HepG2 (cell line): ENCODE measurements at regions not wholly inside any gene's neighbourhood (a gene's known extent, or its start where the extent isn't known, plus 50 kb on each side); places are given as distances from the start of the nearest gene placed in this dataset.

Experiments used
- ATAC-seq: fragments of 200-7000 bp; cut with Tn5 transposase; 3 replicates; pipeline ENCODE4 v1.9.1; 2020; ENCODE audit warnings: mild to moderate bottlenecking, moderate library complexity
- BruUV-seq: library from RNA; stranded (reverse); fragments of 400-500 nt; replicated peaks from 2 replicates; lab custom pipeline; 2021; lab: Mats Ljungman, UMichigan
- CTCF ChIA-PET: fragments of 300-600 bp; formaldehyde crosslinking; extraction: SDS; loops from one replicate; lab custom pipeline; 2021; ENCODE audit warnings: low total read pairs, inconsistent platforms, low intra/inter-chr PET ratio; lab: Yijun Ruan, JAX
- POLR2A ChIA-PET: fragments of 350-600 bp; sonication (Branson Sonifier 250); formaldehyde crosslinking; loops from one replicate; lab custom pipeline; 2020; ENCODE audit warnings: antibody characterized with exemption, inconsistent platforms; lab: Yijun Ruan, JAX
- DNase-seq: peaks from one replicate; pipeline ENCODE4 v3.0.0-alpha.2; 2015; ENCODE audit warnings: low spot score
- FAIRE-seq: peaks from 3 replicates; lab custom pipeline; 2011; peaks lifted over from hg19 to GRCh38; lab: Jason Lieb, UNC
- H2AFZ ChIP-seq: one replicate; pipeline ENCODE4 v1.6.1; 2011; ENCODE audit warnings: low read length, inconsistent platforms
- H3K27ac ChIP-seq: fragments of 300-600 bp; 3 replicates; pipeline ENCODE4 v1.8.0; 2011; ENCODE audit warnings: mixed run types, mild to moderate bottlenecking, mixed read lengths, low read length, inconsistent platforms; ENCODE audit not compliant: insufficient read depth; ENCODE audit errors: extremely low read length
- H3K27me3 ChIP-seq, 2 experiments: fragments of 200-600 bp in 1 of 2; 2 replicates in 1 of 2; 3 replicates in 1 of 2; pipeline versions ENCODE4 v1.6.0 to v1.8.0; 2011; ENCODE audit warnings: low read length in 2 of 2, mild to moderate bottlenecking in 2 of 2, moderate library complexity in 2 of 2, inconsistent platforms in 1 of 2; ENCODE audit not compliant: insufficient read depth in 2 of 2, control insufficient read depth in 1 of 2
- H3K36me3 ChIP-seq, 2 experiments: fragments of 200-600 bp in 1 of 2; replicated peaks in 1 of 2; 2 replicates in 1 of 2; 3 replicates in 1 of 2; pipeline versions ENCODE4 v1.5.1 to v1.8.0; 2011; ENCODE audit warnings: low read length in 2 of 2, inconsistent platforms in 1 of 2; ENCODE audit not compliant: insufficient read depth in 2 of 2, control insufficient read depth in 1 of 2
- H3K4me1 ChIP-seq: 2 replicates; pipeline ENCODE4 v1.5.1; 2012; ENCODE audit warnings: low read length, inconsistent platforms; ENCODE audit not compliant: insufficient read depth
- H3K4me2 ChIP-seq: 2 replicates; pipeline ENCODE4 v1.6.0; 2011; ENCODE audit warnings: low read depth, low read length, inconsistent platforms
- H3K4me3 ChIP-seq, 3 experiments: fragments of 200-600 bp in 1 of 3; sonication (generic), shearing (Covaris generic) in 1 of 3; replicated peaks in 1 of 3; 2 replicates each; pipeline ENCODE4 v1.5.1; 2011 to 2016; ENCODE audit warnings: low read length in 3 of 3, inconsistent platforms in 2 of 3, low read depth in 2 of 3, mild to moderate bottlenecking in 2 of 3, control low read depth in 1 of 3, mixed read lengths in 1 of 3; ENCODE audit not compliant: insufficient read depth in 1 of 3
- H3K79me2 ChIP-seq: one replicate; pipeline ENCODE4 v1.6.1; 2011; ENCODE audit warnings: low read length, inconsistent platforms; ENCODE audit not compliant: insufficient read depth
- H3K9ac ChIP-seq: 2 replicates; pipeline ENCODE4 v1.6.0; 2011; ENCODE audit warnings: mild to moderate bottlenecking, low read depth, low read length, inconsistent platforms; ENCODE audit not compliant: insufficient read depth
- H3K9me3 ChIP-seq: 2 replicates; pipeline ENCODE4 v1.5.1; 2012; ENCODE audit warnings: mild to moderate bottlenecking, low read length
- H4K20me1 ChIP-seq: 2 replicates; pipeline ENCODE4 v1.6.0; 2011; ENCODE audit warnings: inconsistent platforms, mild to moderate bottlenecking, low read length, moderate library complexity; ENCODE audit not compliant: insufficient read depth
- BRD4 ChIP-seq: sonication (generic); formaldehyde crosslinking; IDR thresholded peaks from 2 replicates; pipeline ENCODE4 v1.4.0; 2020; ENCODE audit warnings: missing genetic modification reagents
- CBX5 ChIP-seq: sonication (generic); formaldehyde crosslinking; IDR thresholded peaks from 2 replicates; pipeline ENCODE4 v1.4.0; 2020; ENCODE audit warnings: missing genetic modification reagents, borderline replicate concordance
- CENPBD1 ChIP-seq: sonication (generic); formaldehyde crosslinking; IDR thresholded peaks from 2 replicates; pipeline ENCODE4 v1.8.0; 2022; ENCODE audit warnings: missing genetic modification reagents, low read depth, mild to moderate bottlenecking, borderline replicate concordance
- FIP1L1 ChIP-seq: fragments of 200-400 bp; formaldehyde crosslinking; IDR thresholded peaks from 2 replicates; pipeline ENCODE4 v1.6.1; 2018; ENCODE audit warnings: low read depth, mild to moderate bottlenecking, low read length, moderate library complexity, borderline replicate concordance; ENCODE audit not compliant: insufficient read depth
- HOXA5 ChIP-seq: sonication (generic); formaldehyde crosslinking; IDR thresholded peaks from 2 replicates; pipeline ENCODE4 v1.4.0; 2020; ENCODE audit warnings: missing genetic modification reagents
- MAFK ChIP-seq, 2 experiments: IDR thresholded peaks in 1 of 2; conservative IDR thresholded peaks in 1 of 2; 2 replicates each; pipeline ENCODE4 v1.6.1; 2011; ENCODE audit warnings: improper control_type of control experiment in 2 of 2, low read length in 2 of 2
- MIER3 ChIP-seq: IDR thresholded peaks from 2 replicates; pipeline ENCODE4 v1.6.1; 2016; ENCODE audit warnings: missing compliant biosample characterization, borderline replicate concordance
- PCBP1 ChIP-seq: fragments of 200-400 bp; formaldehyde crosslinking; IDR thresholded peaks from 2 replicates; pipeline ENCODE4 v1.6.1; 2017; ENCODE audit warnings: mild to moderate bottlenecking, low read depth, low read length, borderline replicate concordance
- ZFY ChIP-seq: sonication (generic); formaldehyde crosslinking; IDR thresholded peaks from 2 replicates; pipeline ENCODE4 v1.4.0; 2020; ENCODE audit warnings: missing genetic modification reagents
- ZNF547 ChIP-seq: sonication (generic); formaldehyde crosslinking; IDR thresholded peaks from 2 replicates; pipeline ENCODE4 v1.5.1; 2020; ENCODE audit warnings: mild to moderate bottlenecking, missing genetic modification reagents
- ZNF552 ChIP-seq: sonication (generic); formaldehyde crosslinking; IDR thresholded peaks from 2 replicates; pipeline ENCODE4 v1.9.0; 2022; ENCODE audit warnings: missing genetic modification reagents, mild to moderate bottlenecking, borderline replicate concordance
- ZNF576 ChIP-seq: sonication (generic); formaldehyde crosslinking; IDR thresholded peaks from 2 replicates; pipeline ENCODE4 v1.4.0; 2020; ENCODE audit warnings: mild to moderate bottlenecking, missing genetic modification reagents
- WGBS: methylation state at CpG from one replicate; pipeline ENCODE4 v1.1.6; 2017; ENCODE audit warnings: low lambda C conversion rate; 5-methylcytosine and 5-hydroxymethylcytosine counted together
- in situ Hi-C: cut with HindIII; loops from 2 replicates; pipeline ENCODE4 v1.10.0; 2017; ENCODE audit warnings: low pct_unique_long_range_greater_than_20kb; ENCODE audit not compliant: extremely low pct_ligation_motif_present
- intact Hi-C: fragments of 100-400 bp; cut with micrococcal nuclease; formaldehyde crosslinking; loops from one replicate; pipeline ENCODE4 v1.10.0; 2022; ENCODE audit not compliant: unreplicated experiment
- TF ChIP-seq, protein P1 (sequence below): sonication (generic); formaldehyde crosslinking; IDR thresholded peaks from 2 replicates; pipeline ENCODE4 v1.9.0; 2021; ENCODE audit warnings: mild to moderate bottlenecking, missing genetic modification reagents

- TF ChIP-seq FIP1L1: no peak
- TF ChIP-seq CENPBD1 (CRISPR knock-in tag): no peak
- peak; percentile 74 to 87 for TF ChIP-seq MAFK (conservative IDR thresholded peaks at IDR 0.05 in 1 of 2, IDR thresholded peaks at IDR 0.05 in 1 of 2; ENCODE audit: low read length in 2 of 2)
These were observed 83.1 kb upstream of the HAO2 start (continued) for GRCh38 chr1:119285482-119285881.

- POLR2A ChIA-PET: no interaction called here
- ATAC-seq (peak; percentile 99), FAIRE-seq (peak; percentile 89), DNase-seq (peak; percentile 73)
- H3K4me1 ChIP-seq: peaks cover 26% of the 10 kb centered on the region
- intact Hi-C loops (loop anchor here (1.0 kb wide), 1 partner anchor 81 kb away; no protein-coding TSS in a partner anchor), in situ Hi-C loops (loop anchor here (5.0 kb wide), 2 partner anchors 41 to 81 kb away; partner anchors contain the start of gene HAO2)
- H3K36me3 ChIP-seq: no peaks in the 10 kb centered on the region
- H2AFZ ChIP-seq: no peak overlapping the region
- CTCF ChIA-PET: interaction anchor here (1.2 to 2.8 kb wide), 4 partner anchors 11 to 188 kb away, joined by 3 to 80 read pairs (median 4); partner anchors contain the start of gene HAO2
- H3K4me3 ChIP-seq: no peak overlapping the region
- no TSS peak for BruUV-seq
- no peak overlapping the region for H3K9ac ChIP-seq
- H3K79me2 ChIP-seq: no peaks in the 10 kb centered on the region
- no peak overlapping the region for H3K4me2 ChIP-seq
- no peaks in the 10 kb centered on the region for H3K27me3 ChIP-seq
- WGBS: 44% methylated on average over 8 of the region's 8 CpGs
- no peaks in the 10 kb centered on the region for H3K9me3 ChIP-seq
- H4K20me1 ChIP-seq: no peaks in the 10 kb centered on the region
- no peak overlapping the region for H3K27ac ChIP-seq
- TF ChIP-seq BRD4 (CRISPR knock-in tag): no peak
- no peak for TF ChIP-seq MAFK (conservative IDR thresholded peaks at IDR 0.05 in 1 of 2, IDR thresholded peaks at IDR 0.05 in 1 of 2; ENCODE audit: low read length in 2 of 2)
- no peak for TF ChIP-seq HOXA5 (CRISPR knock-in tag)
- TF ChIP-seq ZNF576 (CRISPR knock-in tag): no peak
- TF ChIP-seq, protein P1, sequence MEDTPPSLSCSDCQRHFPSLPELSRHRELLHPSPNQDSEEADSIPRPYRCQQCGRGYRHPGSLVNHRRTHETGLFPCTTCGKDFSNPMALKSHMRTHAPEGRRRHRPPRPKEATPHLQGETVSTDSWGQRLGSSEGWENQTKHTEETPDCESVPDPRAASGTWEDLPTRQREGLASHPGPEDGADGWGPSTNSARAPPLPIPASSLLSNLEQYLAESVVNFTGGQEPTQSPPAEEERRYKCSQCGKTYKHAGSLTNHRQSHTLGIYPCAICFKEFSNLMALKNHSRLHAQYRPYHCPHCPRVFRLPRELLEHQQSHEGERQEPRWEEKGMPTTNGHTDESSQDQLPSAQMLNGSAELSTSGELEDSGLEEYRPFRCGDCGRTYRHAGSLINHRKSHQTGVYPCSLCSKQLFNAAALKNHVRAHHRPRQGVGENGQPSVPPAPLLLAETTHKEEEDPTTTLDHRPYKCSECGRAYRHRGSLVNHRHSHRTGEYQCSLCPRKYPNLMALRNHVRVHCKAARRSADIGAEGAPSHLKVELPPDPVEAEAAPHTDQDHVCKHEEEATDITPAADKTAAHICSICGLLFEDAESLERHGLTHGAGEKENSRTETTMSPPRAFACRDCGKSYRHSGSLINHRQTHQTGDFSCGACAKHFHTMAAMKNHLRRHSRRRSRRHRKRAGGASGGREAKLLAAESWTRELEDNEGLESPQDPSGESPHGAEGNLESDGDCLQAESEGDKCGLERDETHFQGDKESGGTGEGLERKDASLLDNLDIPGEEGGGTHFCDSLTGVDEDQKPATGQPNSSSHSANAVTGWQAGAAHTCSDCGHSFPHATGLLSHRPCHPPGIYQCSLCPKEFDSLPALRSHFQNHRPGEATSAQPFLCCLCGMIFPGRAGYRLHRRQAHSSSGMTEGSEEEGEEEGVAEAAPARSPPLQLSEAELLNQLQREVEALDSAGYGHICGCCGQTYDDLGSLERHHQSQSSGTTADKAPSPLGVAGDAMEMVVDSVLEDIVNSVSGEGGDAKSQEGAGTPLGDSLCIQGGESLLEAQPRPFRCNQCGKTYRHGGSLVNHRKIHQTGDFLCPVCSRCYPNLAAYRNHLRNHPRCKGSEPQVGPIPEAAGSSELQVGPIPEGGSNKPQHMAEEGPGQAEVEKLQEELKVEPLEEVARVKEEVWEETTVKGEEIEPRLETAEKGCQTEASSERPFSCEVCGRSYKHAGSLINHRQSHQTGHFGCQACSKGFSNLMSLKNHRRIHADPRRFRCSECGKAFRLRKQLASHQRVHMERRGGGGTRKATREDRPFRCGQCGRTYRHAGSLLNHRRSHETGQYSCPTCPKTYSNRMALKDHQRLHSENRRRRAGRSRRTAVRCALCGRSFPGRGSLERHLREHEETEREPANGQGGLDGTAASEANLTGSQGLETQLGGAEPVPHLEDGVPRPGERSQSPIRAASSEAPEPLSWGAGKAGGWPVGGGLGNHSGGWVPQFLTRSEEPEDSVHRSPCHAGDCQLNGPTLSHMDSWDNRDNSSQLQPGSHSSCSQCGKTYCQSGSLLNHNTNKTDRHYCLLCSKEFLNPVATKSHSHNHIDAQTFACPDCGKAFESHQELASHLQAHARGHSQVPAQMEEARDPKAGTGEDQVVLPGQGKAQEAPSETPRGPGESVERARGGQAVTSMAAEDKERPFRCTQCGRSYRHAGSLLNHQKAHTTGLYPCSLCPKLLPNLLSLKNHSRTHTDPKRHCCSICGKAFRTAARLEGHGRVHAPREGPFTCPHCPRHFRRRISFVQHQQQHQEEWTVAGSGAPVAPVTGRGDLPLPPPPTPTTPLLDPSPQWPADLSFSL: no peak
- TF ChIP-seq ZFY (CRISPR knock-in tag): no peak
- TF ChIP-seq CBX5 (CRISPR knock-in tag): no peak
- no peak for TF ChIP-seq ZNF547
- no peak for TF ChIP-seq ZNF552 (CRISPR knock-in tag)
- TF ChIP-seq PCBP1: no peak
- TF ChIP-seq MIER3 (CRISPR knock-in tag): 0 out of 2 replicates have a peak, but pooled peaks have one; percentile 33
These were observed 81.9 kb upstream of the HAO2 start for GRCh38 chr1:119286587-119287181.
